Ishikawa (cell line): ENCODE measurements at regions not wholly inside any gene's neighbourhood (a gene's known extent, or its start where the extent isn't known, plus 50 kb on each side); places are given as distances from the start of the nearest gene placed in this dataset.

Source experiments
- CEBPB ChIP-seq: IDR thresholded peaks from 2 replicates; pipeline ENCODE4 v1.6.1; 2012
- CREB1 ChIP-seq: IDR thresholded peaks from 2 replicates; pipeline ENCODE4 v1.6.1; 2012; ENCODE audit warnings: low read depth
- EGR1 ChIP-seq: IDR thresholded peaks from 2 replicates; pipeline ENCODE4 v1.6.1; 2012
- EP300 ChIP-seq: IDR thresholded peaks from 2 replicates; pipeline ENCODE4 v1.6.1; 2012; ENCODE audit warnings: borderline replicate concordance
- FOXM1 ChIP-seq: IDR thresholded peaks from 2 replicates; pipeline ENCODE4 v1.6.1; 2012; ENCODE audit warnings: low read depth, borderline replicate concordance
- RAD21 ChIP-seq: IDR thresholded peaks from 2 replicates; pipeline ENCODE4 v1.6.1; 2012; ENCODE audit warnings: low read depth
- TAF1 ChIP-seq: IDR thresholded peaks from 2 replicates; pipeline ENCODE4 v1.6.1; 2012; ENCODE audit warnings: low read depth, mild to moderate bottlenecking
- TF ChIP-seq, protein P1 (sequence below): IDR thresholded peaks from 2 replicates; pipeline ENCODE4 v1.6.1; 2012; ENCODE audit warnings: low read depth, mild to moderate bottlenecking
- TF ChIP-seq, protein P2 (sequence below): IDR thresholded peaks from 2 replicates; pipeline ENCODE4 v1.6.1; 2012
- TF ChIP-seq, protein P3 (sequence below): IDR thresholded peaks from 2 replicates; pipeline ENCODE4 v1.6.1; 2012

DNA sequence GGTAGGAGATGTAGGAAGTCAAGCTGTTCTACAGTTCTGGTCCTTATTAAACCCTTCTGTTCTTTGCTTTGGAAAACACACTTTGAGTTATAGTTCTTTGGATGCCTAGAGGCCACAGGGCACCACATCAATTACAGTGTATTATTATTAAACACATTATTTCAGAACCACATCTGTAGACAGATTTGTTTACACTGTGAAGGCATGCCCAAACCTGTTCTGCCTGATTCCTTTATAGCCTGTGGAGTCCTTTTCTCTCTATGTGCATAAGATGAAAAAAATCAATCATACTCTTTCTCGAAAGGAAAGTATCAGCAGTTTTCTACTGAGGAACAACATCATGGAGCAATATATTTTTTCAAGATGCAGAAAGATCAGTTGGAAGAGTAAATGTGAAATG, 371.3 kb upstream of the INTU start:
- TF ChIP-seq CREB1 (no peak), TAF1 (no peak), RAD21 (no peak), EP300 (no peak), CEBPB (no peak), EGR1 (no peak), FOXM1 (no peak)
- TF ChIP-seq, protein P1, sequence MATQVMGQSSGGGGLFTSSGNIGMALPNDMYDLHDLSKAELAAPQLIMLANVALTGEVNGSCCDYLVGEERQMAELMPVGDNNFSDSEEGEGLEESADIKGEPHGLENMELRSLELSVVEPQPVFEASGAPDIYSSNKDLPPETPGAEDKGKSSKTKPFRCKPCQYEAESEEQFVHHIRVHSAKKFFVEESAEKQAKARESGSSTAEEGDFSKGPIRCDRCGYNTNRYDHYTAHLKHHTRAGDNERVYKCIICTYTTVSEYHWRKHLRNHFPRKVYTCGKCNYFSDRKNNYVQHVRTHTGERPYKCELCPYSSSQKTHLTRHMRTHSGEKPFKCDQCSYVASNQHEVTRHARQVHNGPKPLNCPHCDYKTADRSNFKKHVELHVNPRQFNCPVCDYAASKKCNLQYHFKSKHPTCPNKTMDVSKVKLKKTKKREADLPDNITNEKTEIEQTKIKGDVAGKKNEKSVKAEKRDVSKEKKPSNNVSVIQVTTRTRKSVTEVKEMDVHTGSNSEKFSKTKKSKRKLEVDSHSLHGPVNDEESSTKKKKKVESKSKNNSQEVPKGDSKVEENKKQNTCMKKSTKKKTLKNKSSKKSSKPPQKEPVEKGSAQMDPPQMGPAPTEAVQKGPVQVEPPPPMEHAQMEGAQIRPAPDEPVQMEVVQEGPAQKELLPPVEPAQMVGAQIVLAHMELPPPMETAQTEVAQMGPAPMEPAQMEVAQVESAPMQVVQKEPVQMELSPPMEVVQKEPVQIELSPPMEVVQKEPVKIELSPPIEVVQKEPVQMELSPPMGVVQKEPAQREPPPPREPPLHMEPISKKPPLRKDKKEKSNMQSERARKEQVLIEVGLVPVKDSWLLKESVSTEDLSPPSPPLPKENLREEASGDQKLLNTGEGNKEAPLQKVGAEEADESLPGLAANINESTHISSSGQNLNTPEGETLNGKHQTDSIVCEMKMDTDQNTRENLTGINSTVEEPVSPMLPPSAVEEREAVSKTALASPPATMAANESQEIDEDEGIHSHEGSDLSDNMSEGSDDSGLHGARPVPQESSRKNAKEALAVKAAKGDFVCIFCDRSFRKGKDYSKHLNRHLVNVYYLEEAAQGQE = no peak
- TF ChIP-seq, protein P2, sequence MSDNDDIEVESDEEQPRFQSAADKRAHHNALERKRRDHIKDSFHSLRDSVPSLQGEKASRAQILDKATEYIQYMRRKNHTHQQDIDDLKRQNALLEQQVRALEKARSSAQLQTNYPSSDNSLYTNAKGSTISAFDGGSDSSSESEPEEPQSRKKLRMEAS = no peak
- TF ChIP-seq, protein P3, sequence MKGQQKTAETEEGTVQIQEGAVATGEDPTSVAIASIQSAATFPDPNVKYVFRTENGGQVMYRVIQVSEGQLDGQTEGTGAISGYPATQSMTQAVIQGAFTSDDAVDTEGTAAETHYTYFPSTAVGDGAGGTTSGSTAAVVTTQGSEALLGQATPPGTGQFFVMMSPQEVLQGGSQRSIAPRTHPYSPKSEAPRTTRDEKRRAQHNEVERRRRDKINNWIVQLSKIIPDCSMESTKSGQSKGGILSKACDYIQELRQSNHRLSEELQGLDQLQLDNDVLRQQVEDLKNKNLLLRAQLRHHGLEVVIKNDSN = no peak
